OCI-LY3 (cell line): ENCODE measurements at regions not wholly inside any gene's neighbourhood (a gene's known extent, or its start where the extent isn't known, plus 50 kb on each side); places are given as distances from the start of the nearest gene placed in this dataset.

Source experiments
- H2AFZ ChIP-seq: fragments of 200-600, 300-600 bp; shearing (Covaris generic); 2 replicates; pipeline ENCODE4 v1.6.0; 2014; ENCODE audit warnings: antibody characterized with exemption, low read depth, low read length
- H3K27ac ChIP-seq: fragments of 200-600, 300-600 bp; sonication (generic); 2 replicates; pipeline ENCODE4 v1.5.1; 2014; ENCODE audit warnings: mild to moderate bottlenecking, low read length, moderate library complexity, mixed read lengths
- H3K27me3 ChIP-seq: fragments of 200-600, 300-600 bp; sonication (generic); 2 replicates; pipeline ENCODE4 v1.6.1; 2014; ENCODE audit warnings: low read depth, low read length, mixed read lengths
- H3K36me3 ChIP-seq: fragments of 200-600, 300-600 bp; sonication (generic); replicated peaks from 2 replicates; pipeline ENCODE3; 2014; ENCODE audit warnings: low read depth, low read length, mixed read lengths
- H3K4me1 ChIP-seq: fragments of 300-600, 200-600 bp; sonication (generic); 2 replicates; pipeline ENCODE4 v1.6.1; 2014; ENCODE audit warnings: low read length, mixed read lengths
- H3K4me2 ChIP-seq: fragments of 200-600, 300-600 bp; sonication (generic); 2 replicates; pipeline ENCODE4 v1.6.1; 2014; ENCODE audit warnings: low read length, mixed read lengths
- H3K4me3 ChIP-seq: fragments of 300-600, 200-600 bp; sonication (generic); 2 replicates; pipeline ENCODE4 v1.5.1; 2014; ENCODE audit warnings: antibody characterized with exemption, mild to moderate bottlenecking, low read length, moderate library complexity
- H3K79me2 ChIP-seq: fragments of 300-600, 200-600 bp; shearing (Covaris generic); 2 replicates; pipeline ENCODE4 v1.6.1; 2014; ENCODE audit warnings: mild to moderate bottlenecking, low read length, mixed read lengths
- H3K9ac ChIP-seq: fragments of 300-600, 200-600 bp; shearing (Covaris generic); 2 replicates; pipeline ENCODE4 v1.6.0; 2014; ENCODE audit warnings: mild to moderate bottlenecking, low read length, moderate library complexity
- H3K9me3 ChIP-seq: fragments of 200-600, 300-600 bp; shearing (Covaris generic); 2 replicates; pipeline ENCODE4 v1.6.1; 2014; ENCODE audit warnings: low read length, mixed read lengths; ENCODE audit not compliant: insufficient read depth
- H4K20me1 ChIP-seq: fragments of 200-600, 300-600 bp; sonication (generic); 2 replicates; pipeline ENCODE4 v1.6.1; 2016; ENCODE audit warnings: low read length, mixed read lengths; ENCODE audit not compliant: insufficient read depth
- EZH2phosphoT487 ChIP-seq: fragments of 200-600 bp; shearing (Covaris generic); IDR thresholded peaks from 2 replicates; pipeline ENCODE4 v1.6.1; 2018; ENCODE audit warnings: antibody characterized with exemption, mixed run types, low read depth
- TF ChIP-seq, protein P1 (sequence below): fragments of 200-600, 300-600 bp; sonication (generic); IDR thresholded peaks from 2 replicates; pipeline ENCODE4 v1.5.1; 2014; ENCODE audit warnings: antibody characterized with exemption, low read length, low read depth

DNA sequence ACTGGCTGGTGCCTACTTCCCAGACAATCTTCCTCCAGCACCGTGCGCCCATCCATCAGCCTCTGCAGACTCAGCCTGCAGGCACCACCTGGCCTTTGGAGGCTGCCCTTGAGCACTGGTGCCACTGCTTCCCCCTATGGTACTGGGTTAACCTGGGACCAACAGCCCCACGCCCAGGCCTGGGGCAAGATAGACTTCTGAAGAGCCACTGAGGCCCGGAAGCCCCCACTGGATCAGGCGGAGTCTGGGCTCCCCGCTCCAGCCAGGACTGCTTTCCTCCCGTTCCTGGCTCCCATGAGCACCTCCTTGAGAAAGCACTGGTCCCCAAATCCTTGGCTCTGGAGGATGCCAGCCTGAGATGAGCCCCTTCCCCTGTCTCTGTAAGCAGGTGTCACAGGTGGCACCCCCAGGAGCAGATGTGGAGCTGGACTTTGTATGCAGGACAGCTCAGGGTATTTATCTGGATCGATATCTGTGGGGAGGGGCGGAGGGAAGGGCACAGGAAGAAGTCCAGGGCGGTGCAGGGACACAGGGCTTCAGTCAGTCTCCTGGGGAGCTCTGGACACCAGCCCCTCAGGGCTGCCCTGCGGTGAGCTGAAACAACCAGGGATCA, 206.5 kb upstream of the PPP2R2D start:
- H3K4me3 ChIP-seq = no peak overlapping the region
- H3K9me3 ChIP-seq = no peaks in the 10 kb centered on the region
- H3K36me3 ChIP-seq = no peaks in the 10 kb centered on the region
- no peaks in the 10 kb centered on the region for H3K4me1 ChIP-seq
- H4K20me1 ChIP-seq = no peaks in the 10 kb centered on the region
- no peak overlapping the region for H2AFZ ChIP-seq
- no peak overlapping the region for H3K27ac ChIP-seq
- no peak overlapping the region for H3K4me2 ChIP-seq
- TF ChIP-seq EZH2phosphoT487 = no peak
- TF ChIP-seq, protein P1, sequence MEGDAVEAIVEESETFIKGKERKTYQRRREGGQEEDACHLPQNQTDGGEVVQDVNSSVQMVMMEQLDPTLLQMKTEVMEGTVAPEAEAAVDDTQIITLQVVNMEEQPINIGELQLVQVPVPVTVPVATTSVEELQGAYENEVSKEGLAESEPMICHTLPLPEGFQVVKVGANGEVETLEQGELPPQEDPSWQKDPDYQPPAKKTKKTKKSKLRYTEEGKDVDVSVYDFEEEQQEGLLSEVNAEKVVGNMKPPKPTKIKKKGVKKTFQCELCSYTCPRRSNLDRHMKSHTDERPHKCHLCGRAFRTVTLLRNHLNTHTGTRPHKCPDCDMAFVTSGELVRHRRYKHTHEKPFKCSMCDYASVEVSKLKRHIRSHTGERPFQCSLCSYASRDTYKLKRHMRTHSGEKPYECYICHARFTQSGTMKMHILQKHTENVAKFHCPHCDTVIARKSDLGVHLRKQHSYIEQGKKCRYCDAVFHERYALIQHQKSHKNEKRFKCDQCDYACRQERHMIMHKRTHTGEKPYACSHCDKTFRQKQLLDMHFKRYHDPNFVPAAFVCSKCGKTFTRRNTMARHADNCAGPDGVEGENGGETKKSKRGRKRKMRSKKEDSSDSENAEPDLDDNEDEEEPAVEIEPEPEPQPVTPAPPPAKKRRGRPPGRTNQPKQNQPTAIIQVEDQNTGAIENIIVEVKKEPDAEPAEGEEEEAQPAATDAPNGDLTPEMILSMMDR = no peak
- H3K79me2 ChIP-seq = no peaks in the 10 kb centered on the region
- no peak overlapping the region for H3K9ac ChIP-seq
- H3K27me3 ChIP-seq = no peaks in the 10 kb centered on the region

DNA sequence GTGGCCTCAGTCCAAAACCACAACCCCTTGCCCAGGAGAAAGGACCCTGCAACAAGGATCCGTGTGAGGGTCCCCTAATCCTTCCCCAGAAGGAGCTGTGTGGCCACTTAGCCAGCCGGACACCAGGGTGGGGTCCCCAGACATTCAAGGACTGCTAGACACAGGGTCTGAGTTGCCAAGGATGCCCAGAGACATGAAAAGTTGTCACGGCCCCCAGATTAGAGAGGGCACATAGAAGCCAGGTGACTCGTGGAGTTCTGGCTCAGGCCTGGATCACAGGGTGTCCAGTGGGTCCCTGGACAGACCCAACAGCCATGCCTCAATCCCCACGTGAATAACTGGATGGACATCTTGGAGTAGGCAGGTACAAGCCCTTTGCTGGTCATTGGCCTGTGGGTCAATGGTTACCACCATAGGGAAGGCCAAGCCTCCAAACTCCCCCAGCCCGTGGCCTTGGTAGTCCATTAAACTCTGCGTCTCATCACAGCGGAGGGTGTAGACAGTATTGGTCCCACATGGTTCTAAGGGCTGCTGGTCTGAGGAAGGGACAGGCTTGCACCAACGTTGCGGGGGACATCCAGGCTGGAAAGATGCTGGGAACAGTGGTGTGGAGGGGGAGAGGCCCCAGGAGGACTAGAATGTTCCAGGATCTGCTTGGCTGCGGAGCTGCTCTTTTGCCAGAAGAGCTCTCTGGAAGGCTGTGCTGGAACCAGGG, 205.9 kb upstream of the PPP2R2D start:
- Histone ChIP-seq H4K20me1 (no peaks in the 10 kb centered on the region), H3K4me3 (no peak overlapping the region), H3K27ac (no peak overlapping the region), H3K9ac (no peak overlapping the region), H3K36me3 (no peaks in the 10 kb centered on the region), H3K79me2 (no peaks in the 10 kb centered on the region), H2AFZ (no peak overlapping the region), H3K4me1 (no peaks in the 10 kb centered on the region), H3K9me3 (no peaks in the 10 kb centered on the region), H3K27me3 (no peaks in the 10 kb centered on the region), H3K4me2 (no peak overlapping the region)
- TF ChIP-seq, protein P1 = no peak
- no peak for TF ChIP-seq EZH2phosphoT487

DNA sequence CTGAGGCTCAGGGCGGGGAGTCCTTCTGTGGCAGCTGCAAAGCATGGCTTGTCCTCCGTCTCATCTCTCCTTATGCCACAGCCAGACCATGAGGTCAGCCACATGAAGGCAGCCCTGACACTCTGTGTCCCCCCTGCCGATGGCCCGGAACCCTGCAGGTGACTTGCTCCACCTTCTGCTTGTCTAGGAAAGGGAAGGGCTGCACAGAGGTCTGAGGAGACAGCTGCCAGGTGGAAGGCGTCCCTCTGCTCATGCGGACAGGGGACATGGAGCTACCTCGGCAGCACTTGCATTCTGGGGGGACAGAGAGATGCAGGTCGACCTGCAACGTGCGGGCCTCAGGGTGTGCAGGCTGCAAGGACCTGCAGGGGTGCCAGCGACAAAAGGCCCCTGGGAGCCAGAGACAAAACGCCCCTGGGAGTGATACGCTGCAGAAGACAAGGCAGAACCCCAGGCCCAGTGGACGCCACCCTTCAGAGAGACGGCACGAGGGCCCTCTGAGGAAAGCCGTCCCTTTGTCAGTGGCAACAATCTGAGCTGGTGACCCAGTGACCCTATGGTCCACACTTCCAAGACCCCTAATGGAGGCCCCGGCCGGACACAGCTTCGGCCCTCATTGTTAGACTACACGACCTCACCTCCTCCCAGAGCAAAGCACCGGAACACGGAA, 205.2 kb upstream of the PPP2R2D start:
- Histone ChIP-seq H3K9ac (no peak overlapping the region), H3K27ac (no peak overlapping the region), H3K27me3 (no peaks in the 10 kb centered on the region), H3K9me3 (no peaks in the 10 kb centered on the region), H3K36me3 (no peaks in the 10 kb centered on the region), H3K4me1 (no peaks in the 10 kb centered on the region), H3K4me2 (no peak overlapping the region), H2AFZ (no peak overlapping the region), H3K4me3 (no peak overlapping the region), H4K20me1 (no peaks in the 10 kb centered on the region), H3K79me2 (no peaks in the 10 kb centered on the region)
- TF ChIP-seq, protein P1 = no peak
- TF ChIP-seq EZH2phosphoT487 = no peak

DNA sequence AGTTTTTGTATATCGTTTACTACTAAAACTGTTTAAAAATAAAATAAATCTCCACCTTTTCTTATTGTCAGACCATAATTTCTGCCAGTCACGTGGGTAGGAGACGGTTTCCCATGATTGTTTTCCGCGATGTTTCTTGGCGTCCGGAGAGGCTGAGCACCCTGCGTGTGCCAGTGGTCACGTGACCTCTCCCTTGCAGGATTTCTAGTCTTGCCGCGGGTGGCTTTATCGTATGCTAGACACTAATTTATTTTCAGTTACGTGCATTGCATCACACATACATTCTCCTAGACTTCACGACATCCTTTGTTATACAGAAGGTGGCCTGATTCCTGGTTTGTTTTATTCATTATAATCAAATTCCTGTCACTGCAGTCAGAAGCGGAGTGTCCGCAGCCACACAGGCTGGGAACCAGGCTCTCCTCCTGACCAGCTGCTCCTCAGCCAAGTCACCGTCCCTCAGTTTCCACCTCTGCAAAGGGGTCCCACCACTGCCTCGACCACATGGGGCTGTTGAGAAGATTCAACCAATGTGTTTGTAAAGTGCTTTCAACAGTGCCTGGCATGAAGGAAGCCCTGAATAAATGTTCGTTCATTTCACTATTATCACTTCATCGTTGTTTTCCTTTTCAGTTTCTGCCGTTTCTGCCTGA, 203.2 kb upstream of the PPP2R2D start:
- no peak overlapping the region for H3K27ac ChIP-seq
- no peaks in the 10 kb centered on the region for H3K4me1 ChIP-seq
- no peaks in the 10 kb centered on the region for H3K79me2 ChIP-seq
- no peaks in the 10 kb centered on the region for H3K27me3 ChIP-seq
- no peaks in the 10 kb centered on the region for H4K20me1 ChIP-seq
- no peak overlapping the region for H3K9ac ChIP-seq
- H3K4me2 ChIP-seq = no peak overlapping the region
- no peaks in the 10 kb centered on the region for H3K9me3 ChIP-seq
- H3K36me3 ChIP-seq = no peaks in the 10 kb centered on the region
- H3K4me3 ChIP-seq = no peak overlapping the region
- TF ChIP-seq, protein P1 = no peak
- no peak for TF ChIP-seq EZH2phosphoT487
- H2AFZ ChIP-seq = no peak overlapping the region
